ENCODE measurements at regions not wholly inside any gene's neighbourhood (a gene's known extent, or its start where the extent isn't known, plus 50 kb on each side); places are given as distances from the start of the nearest gene placed in this dataset.

GRCh38 chr18:76619621-76620315 lies 124.7 kb upstream of the ZNF516 start:
- WGBS, 2 donors: 10 to 15% methylated on average over 21 to 24 of the region's 27 CpGs
- Histone ChIP-seq H3K27ac (peak overlapping the region; percentile 79 to 93 (median 92)), H3K9me3 (no peaks in the 10 kb centered on the region), H3K27me3 (no peaks in the 10 kb centered on the region), H3K4me1 (peaks cover 31 to 37% of the 10 kb centered on the region in 2 donors), H3K36me3 (no peaks in the 10 kb centered on the region), H3K4me3 (replicated peaks in 1 of 3) (peak overlapping the region in 1 of 3 donors; percentile 18)
- peak; percentile 96 for DNase-seq
- peak in 1 of 2 donors; percentile 72 for TF ChIP-seq POLR2A (IDR thresholded peaks at IDR 0.05)
- TF ChIP-seq, protein P1, sequence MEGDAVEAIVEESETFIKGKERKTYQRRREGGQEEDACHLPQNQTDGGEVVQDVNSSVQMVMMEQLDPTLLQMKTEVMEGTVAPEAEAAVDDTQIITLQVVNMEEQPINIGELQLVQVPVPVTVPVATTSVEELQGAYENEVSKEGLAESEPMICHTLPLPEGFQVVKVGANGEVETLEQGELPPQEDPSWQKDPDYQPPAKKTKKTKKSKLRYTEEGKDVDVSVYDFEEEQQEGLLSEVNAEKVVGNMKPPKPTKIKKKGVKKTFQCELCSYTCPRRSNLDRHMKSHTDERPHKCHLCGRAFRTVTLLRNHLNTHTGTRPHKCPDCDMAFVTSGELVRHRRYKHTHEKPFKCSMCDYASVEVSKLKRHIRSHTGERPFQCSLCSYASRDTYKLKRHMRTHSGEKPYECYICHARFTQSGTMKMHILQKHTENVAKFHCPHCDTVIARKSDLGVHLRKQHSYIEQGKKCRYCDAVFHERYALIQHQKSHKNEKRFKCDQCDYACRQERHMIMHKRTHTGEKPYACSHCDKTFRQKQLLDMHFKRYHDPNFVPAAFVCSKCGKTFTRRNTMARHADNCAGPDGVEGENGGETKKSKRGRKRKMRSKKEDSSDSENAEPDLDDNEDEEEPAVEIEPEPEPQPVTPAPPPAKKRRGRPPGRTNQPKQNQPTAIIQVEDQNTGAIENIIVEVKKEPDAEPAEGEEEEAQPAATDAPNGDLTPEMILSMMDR (IDR thresholded peaks at IDR 0.05): no peak
- intact Hi-C loops (cut with DNase I): no loop called here

DNA sequence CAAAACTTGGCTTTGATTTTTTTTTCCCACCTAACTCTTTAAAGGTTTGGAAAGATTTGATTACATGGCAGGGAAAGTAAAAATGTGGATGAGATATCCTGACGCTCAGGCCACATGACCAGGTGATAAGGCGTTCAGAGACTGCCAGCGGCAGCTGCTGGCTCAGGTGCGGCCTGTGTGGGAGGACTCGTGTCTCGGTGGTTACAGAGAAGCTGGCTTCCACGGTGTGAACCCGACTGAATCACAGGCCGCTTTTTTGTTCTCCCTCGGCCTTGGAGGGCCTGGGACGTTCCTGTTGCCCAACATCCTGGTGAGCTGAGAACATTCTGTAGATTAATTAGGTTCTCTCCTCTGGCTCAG lies 124.2 kb upstream of the ZNF516 start:
- TF ChIP-seq, protein P1 (IDR thresholded peaks at IDR 0.05): no peak
- no peak for TF ChIP-seq POLR2A (IDR thresholded peaks at IDR 0.05)
- H3K9me3 ChIP-seq: no peaks in the 10 kb centered on the region
- intact Hi-C loops (cut with DNase I): no loop called here
- H3K27ac ChIP-seq: peak overlapping the region; percentile 79 to 93 (median 92)
- WGBS, 2 donors: 27 to 37% methylated on average over 11 of the region's 11 CpGs
- H3K4me1 ChIP-seq: peaks cover 31 to 37% of the 10 kb centered on the region in 2 donors
- peak; percentile 81 to 83 for DNase-seq
- H3K4me3 ChIP-seq (replicated peaks in 1 of 3): no peak overlapping the region
- H3K36me3 ChIP-seq: no peaks in the 10 kb centered on the region
- H3K27me3 ChIP-seq: no peaks in the 10 kb centered on the region

- Histone ChIP-seq H3K27me3 (no peaks in the 10 kb centered on the region), H3K27ac (peak overlapping the region; percentile 79 to 93 (median 92)), H3K36me3 (no peaks in the 10 kb centered on the region), H3K4me3 (replicated peaks in 1 of 3) (no peak overlapping the region), H3K9me3 (no peaks in the 10 kb centered on the region), H3K4me1 (peaks cover 31 to 37% of the 10 kb centered on the region in 2 donors)
- intact Hi-C loops (cut with DNase I): no loop called here
- no peak for DNase-seq
- TF ChIP-seq, protein P1 (IDR thresholded peaks at IDR 0.05): no peak
- no peak for TF ChIP-seq POLR2A (IDR thresholded peaks at IDR 0.05)
- WGBS, 2 donors: 64 to 76% methylated on average over 2 of the region's 2 CpGs
These were observed 123.7 kb upstream of the ZNF516 start for GRCh38 chr18:76618721-76619120.

DNA sequence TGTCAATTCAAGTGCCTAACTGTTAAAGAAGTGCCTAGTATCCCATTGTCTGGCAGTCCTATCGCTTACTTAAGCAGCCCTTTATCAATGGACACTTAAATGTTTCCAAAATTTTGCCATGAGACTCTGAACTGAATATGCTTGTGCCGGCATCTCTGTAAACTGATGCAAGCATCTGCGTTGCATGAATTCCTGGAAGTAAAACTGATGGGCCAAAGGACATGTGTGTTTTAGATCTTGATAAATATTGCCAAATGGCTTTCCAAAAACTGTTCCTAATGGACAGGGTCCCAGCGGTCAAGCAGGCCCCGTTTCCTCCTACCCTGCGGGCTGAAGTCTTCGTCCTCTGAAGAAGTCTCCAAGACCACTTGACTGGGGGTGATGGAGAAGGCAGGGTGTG lies 121.3 kb upstream of the ZNF516 start:
- TF ChIP-seq POLR2A (IDR thresholded peaks at IDR 0.05): no peak
- TF ChIP-seq, protein P1 (IDR thresholded peaks at IDR 0.05): no peak
- DNase-seq: no peak
- Histone ChIP-seq H3K9me3 (no peaks in the 10 kb centered on the region), H3K4me1 (peaks cover 21 to 29% of the 10 kb centered on the region in 2 donors), H3K4me3 (replicated peaks in 1 of 3) (no peak overlapping the region), H3K27me3 (no peaks in the 10 kb centered on the region), H3K36me3 (no peaks in the 10 kb centered on the region), H3K27ac (no peak overlapping the region)
- 92 to 94% methylated on average over 7 of the region's 7 CpGs for WGBS, 2 donors
- intact Hi-C loops (cut with DNase I): no loop called here

- 88% methylated on average over 17 of the region's 17 CpGs for WGBS, 2 donors
- intact Hi-C loops (cut with DNase I): no loop called here
- TF ChIP-seq, protein P1 (IDR thresholded peaks at IDR 0.05): no peak
- no peak for TF ChIP-seq POLR2A (IDR thresholded peaks at IDR 0.05)
These were observed 120.2 kb upstream of the ZNF516 start for GRCh38 chr18:76615065-76615733.

More at GRCh38 chr18:76615065-76615733, 120.2 kb upstream of the ZNF516 start:
- H3K27me3 ChIP-seq: no peaks in the 10 kb centered on the region
- H3K4me3 ChIP-seq (replicated peaks in 1 of 3): no peak overlapping the region
- H3K4me1 ChIP-seq: peaks cover 10 to 17% of the 10 kb centered on the region in 2 donors
- H3K27ac ChIP-seq: no peak overlapping the region
- H3K36me3 ChIP-seq: no peaks in the 10 kb centered on the region
- no peaks in the 10 kb centered on the region for H3K9me3 ChIP-seq
- no peak for DNase-seq

Data from thyroid gland (tissue), 4 donors.